NCI-H1930 (cell line): ENCODE measurements at regions not wholly inside any gene's neighbourhood (a gene's known extent, or its start where the extent isn't known, plus 50 kb on each side); places are given as distances from the start of the nearest gene placed in this dataset.

ENCODE experiments used
- DNase-seq, 2 experiments: peaks; one replicate each; lab custom pipeline; 2025; lab: John Stamatoyannopoulos, UW

DNA sequence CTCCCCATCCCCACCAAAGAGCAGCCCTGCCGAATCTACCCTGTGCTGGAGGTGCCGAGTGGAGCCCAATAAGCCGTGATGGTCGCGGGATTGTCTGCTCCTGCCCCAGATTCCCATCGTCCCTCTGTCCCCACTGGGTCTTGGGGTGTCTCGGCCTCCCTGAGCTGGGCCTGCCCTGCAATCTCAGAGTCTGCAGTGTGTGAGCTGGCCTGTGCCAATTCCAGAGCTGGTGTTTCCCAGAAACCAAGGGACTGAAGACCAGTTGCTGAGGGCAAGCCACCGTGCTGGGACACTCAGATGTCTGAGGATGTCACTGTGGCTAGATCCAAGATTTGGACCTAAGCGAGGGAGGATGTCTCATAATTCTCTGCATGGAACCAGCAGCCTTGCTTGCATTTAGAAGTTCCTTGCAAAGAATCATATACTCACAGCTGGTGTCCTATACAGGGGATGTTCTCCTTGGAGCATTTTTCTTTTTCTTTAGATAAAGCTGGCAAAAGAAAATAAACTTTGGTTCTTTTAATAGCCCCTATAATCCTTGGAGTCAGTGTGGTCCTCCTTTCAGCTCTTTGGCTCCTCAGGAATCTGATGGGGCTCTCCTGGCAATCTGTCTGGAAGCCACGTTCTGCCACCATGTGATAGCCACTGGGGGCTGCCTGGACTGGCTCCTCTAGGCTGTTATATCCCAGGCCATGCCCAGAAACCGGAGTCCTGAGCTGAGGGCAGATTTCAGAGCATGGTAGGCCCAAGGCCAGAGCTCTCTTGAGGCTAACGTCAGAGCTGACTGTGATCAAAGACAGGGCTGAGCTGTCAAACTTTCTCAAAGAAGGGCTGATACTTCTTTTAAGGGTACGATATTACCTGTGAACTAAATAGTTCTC lies 140.1 kb upstream of the HAAO start:
- DNase-seq: no peak

DNA sequence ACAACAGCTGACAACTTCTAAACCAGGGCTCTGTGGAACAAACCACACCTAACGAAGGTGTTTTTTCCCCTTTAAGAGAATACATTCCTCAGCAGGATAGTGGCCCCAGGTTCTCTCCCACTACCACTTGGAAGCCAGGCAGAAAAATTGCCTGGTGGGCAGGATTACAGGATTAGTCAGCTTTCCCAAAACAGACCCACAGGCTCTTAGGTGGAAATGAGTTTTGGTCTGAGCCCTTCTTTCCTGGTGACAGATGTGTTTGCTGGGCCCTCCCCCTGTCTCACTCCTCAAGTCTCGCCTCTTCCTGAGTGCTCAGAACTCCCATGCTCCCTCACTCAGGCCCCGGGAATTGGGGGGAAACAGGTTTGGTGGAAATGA lies 139.4 kb upstream of the HAAO start:
- no peak for DNase-seq

DNA sequence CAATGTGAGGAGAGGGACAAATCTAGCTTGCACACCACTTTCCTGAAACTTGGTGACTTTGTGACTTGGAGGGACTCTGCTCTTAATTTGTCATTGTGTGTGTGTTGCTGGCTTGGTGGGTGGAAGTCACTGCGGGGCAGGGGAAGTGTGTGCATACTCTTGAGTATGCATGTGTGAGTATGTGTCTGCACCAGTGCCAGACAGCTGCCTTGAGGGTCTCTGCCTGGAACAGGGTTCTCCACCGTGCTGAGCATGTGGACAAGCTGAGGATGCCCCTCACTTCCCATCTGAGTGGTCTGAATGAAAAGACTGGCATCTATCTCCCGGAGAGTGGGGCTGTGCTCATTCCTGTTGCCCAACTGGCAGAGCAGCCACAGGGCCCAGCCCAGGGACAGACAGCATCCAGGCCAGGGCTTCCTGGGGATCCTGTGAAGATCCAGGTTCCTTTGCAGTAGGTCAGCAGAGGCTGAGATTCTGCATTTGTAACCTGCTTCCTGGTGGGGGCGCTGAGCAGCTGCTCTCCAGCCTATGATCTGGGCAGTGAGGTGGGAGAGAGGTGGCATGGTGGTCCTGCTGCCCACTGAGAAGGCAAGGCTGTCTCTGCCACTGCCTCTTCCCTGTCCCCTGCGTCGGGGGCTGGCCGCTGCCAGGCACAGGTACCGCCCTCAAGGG lies 138.9 kb upstream of the HAAO start:
- DNase-seq: no peak

DNA sequence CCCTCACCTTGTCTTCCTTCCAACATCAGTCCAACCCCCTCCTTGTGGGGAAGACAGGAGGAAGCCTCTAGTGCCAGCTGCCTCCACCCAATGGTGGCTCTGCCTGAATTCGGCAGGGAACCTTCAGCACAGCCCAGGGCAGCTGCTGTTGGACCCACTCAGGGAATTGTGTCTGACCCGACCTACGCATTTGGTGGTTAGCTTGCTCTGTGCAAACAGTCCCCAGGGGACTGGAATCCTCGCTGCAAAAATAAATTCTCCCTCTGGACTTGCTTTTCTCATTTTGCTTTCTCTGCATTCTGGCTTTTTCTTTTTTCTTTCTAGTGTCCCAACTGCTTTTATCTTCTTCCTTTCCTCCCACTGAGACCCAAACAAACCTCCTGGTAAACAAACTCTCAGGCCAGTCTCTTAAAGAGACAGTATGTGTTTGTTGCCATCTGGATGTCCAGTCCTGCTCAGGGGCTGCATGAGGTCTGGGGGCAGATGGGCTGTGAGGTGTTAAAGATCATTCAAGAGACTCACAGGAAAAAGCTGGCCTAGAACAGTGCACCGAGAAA lies 137.7 kb upstream of the HAAO start:
- DNase-seq: no peak

DNA sequence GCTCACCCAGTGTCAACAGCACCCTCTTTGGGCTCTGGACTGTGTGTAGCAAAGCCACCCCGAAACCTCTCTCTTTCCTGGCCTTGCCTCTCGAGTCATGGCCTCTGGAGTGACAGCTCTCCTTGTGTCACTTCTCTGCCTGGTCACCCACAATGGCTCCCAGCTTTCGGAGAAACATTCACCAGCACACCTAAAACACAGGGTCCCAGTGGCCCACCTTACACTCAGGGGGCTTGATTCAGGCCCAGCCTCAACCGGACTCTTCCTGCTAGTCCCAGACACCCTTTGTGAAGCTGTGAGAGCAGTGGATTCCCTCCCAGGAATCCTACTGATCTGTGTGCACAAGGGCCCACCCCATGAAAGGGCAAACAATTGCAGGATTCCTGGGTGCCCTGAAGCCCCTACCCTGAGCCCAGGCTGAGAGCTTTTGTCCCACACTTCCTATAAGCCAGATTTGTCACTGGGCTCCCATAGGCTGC lies 137.2 kb upstream of the HAAO start:
- no peak for DNase-seq

DNA sequence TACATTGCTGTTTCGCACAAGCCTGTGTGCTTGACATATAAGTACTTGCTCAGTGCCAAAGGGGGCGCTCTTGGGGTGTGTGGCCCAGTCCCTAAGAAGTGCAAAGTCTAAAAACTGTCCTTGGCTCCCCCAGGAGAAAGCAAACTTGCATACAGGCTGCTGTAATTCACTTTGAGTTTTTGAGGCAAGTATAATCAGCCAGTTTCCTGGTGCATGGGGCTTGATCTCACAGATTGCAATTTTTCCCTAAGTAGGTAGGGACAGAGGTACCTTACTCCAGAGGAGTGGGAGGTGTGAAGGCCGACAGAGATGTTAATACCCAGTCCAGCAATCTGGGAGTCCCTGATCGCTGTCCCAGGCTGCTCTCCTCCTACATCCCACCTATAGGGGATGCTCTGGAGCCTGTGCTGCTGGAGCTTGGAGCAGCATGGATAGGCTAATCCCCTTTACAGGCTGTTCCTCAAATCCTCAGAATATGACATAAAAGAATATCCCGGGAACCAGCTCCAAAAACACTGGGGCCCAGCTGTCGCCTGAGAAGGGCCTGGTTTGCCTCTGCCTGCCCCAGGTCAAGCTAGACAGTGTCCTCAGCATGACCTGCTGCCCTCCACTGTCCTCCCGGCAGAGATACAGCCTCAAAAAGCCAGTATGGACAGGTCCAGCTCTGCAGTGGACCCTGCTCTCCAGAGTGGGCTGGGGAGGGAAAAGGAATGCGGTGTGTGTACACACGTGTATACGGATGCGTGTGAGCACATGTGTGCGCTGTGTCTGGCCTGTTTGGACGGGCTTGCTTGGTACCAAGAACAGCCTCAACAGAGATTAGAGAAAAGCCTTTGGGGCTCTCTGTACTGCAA lies 136.5 kb upstream of the HAAO start:
- DNase-seq: peak; percentile 39 to 41

DNA sequence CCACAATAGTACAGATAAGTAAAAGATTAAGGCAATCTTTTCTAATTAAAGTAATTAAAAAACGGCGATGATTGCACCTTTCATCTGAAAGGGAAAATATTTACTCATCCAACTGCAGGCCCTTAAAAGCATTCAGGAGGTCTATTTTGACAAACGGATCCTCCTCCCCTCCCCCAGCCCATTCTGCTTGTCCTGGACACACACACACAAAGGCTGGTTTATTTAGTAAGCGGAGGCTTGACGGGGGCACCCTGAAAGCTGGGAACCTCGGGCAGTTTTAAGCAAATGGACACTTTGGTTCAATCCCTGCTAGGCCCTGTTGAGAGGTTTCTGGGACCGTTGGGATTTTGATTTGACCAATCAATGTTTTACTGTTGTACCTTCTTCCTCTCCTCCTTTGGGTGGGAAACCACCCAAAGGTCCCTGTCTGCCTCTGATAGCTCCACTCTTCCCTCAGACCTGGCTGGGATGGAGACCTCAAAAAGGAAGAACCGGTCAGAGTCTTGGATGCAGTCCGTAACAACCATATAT lies 135.8 kb upstream of the HAAO start:
- DNase-seq: peak; percentile 54 to 77

DNA sequence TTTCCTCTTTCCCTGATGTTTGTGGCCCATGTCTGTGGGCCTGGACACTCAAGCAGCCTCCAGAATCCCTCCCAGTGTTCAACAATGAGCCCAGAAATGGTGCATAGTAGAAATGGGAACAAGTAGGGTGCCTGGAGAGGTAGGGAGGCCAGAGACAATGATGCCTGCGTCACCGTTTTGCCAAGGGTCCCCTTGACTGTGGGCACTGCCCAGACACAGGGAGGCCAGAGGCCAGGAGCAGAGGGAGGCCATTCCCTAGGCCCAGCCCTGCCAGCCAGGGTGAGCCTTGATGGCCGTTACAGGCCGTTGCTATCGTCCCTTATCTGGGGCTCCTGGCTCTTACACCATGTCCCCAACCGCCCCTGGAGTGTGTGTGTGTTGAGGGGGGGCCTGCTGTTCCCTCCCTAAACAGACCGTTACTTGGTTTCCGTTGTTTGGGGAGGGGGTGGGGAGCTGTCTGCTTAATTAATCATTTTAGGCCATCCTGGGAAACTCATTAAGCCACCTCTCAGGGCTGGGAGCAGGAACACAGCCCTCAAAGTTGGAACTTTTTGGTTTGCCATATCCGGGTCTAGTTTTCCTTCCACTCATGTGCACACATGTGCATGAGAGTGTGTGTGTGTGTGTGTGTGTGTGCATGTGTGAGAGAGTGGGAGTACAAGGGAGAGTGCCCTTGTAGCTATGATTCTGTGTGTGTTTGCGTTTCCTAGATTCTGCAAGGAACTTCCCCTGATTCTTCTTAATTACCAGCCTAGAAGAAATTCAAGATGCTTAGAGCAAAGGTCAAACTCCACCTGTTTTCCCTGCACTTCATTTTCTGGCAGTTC lies 135.2 kb upstream of the HAAO start:
- DNase-seq: no peak

DNA sequence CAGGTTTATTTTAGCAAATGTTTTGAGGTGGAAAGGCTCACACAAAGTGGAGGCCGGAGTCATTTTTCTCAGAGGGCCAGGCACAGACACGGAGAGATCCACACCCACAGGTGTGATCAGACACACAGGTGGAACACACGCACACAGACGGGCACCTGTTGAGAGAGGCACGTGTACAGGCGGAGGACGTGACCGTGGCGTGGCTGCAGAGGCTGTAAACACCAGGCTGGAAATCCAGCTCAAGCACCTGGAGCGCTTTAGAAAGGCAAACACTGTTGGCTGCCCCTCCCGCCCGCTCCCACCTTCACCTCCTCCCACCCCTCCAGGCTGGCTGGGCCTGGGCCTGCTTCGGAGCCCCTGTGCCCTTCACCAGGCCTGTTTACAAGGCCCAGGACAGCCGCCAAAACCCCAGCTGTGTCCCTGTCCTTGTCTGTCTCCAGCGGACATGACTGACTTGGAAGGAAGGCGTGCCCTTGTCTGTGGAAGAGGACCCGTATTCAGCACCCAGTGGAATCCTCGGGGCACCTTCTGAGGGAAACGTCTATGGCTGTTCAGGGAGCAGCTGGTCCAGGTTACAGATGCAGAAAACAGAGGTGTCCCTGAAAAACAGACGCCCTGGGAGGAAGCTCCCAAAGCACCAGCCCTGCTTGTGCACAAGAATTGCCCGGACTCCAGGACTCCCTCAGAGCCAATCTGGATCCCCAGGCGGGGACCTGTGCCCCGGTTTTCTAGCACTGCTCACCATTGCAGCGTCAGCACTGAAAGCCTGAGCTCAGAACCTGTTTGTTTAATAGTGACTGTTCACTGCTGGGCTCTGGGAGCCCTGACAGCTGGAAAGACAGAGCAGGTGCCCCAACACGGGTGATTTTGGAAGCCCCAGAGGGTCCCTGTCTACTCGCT lies 134.3 kb upstream of the HAAO start:
- DNase-seq: no peak

DNA sequence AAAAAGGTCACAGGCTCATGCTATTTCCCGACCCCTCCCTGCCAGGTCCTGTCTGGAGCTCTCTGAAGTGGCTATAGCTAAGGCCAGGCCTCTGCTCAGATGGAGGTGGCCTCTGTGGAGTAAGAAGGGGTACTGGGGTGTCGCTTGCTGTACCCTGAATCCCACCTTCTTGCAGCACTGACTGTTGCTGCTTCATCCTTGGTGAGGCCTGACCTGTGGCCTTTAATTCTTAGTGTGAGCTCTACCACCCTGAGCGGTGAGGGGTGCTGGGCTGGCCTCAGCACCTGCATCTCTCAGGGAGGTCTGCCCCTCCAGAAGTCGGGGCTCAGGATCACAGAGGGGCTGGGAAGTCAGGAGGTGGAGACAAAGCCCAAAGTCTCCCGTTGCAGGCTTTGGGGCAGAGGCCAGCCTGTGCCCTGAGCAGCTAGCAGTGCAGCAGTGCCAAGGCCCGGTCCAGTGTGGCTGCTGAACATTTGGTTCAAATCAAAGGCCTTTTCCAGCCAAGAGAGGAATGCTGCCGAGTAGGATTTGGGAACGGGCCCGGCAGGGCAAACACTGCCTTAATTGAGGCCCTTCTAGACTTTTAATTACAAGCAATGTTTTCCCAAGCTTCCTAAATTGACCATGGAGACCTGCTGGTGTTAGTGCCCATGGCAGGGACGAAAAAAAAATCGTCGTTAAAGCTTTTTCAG lies 133.5 kb upstream of the HAAO start:
- DNase-seq: no peak

DNA sequence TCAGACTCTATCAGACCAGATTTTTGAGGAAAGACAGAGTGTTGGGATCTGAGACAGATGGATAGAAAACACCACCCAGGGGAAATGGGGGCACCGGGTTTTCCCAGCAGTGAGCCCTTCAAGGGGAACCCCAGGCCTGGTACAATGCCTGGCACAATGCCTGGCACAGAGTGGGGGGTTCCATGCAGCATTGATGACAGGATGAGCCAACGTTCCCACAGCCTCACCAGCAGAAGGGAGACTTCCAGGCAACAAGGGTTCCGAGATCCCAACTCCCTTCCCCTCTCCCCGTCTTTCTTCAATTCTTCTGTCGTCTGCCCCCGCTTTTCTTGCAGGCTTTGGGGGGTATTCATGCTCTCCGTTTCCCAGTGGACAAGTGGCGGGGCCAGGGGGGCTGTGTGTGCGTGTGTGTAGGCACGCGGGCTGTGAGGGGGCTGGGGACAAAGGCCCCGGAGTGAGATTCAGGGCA lies 132.1 kb upstream of the HAAO start:
- no peak for DNase-seq

DNA sequence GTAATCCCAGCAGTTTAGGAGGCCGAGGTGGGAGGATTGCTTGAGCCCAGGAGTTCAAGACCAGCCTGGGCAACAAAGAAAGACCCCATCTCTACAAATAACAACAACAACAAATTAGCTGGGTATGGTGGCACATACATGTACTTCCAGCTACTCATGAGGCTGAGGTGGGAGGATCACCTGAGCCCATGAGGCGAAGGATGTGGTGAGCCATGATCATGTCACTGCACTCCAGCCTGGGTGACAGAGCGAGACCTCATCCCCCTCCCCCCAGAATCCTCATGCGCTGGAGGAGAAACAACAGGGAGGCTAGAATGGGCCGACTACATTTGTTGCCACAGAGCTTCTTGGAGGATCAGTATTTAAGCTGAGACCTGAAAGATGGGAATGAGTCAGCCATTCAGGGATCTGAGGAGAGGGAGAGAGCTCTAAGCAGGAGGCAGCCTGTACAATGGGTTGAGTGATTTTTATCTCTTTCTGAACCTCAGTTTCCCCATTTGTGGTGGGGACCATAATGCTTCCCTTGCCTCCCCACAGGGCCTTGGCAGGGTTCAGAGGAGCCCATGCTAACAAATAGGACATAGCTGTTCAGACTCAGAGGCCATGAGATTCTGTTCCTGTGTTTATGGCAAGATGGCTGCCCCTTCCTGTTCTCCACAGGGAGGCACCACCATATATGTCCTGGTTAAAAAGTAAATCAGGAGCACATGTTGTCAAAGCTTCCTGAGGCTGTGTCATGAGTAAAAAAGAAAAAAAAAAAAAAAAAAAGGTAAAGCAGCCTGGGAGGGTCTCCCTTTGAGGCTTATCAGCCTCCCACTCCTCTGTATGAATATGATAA lies 131.4 kb upstream of the HAAO start:
- DNase-seq: no peak

DNA sequence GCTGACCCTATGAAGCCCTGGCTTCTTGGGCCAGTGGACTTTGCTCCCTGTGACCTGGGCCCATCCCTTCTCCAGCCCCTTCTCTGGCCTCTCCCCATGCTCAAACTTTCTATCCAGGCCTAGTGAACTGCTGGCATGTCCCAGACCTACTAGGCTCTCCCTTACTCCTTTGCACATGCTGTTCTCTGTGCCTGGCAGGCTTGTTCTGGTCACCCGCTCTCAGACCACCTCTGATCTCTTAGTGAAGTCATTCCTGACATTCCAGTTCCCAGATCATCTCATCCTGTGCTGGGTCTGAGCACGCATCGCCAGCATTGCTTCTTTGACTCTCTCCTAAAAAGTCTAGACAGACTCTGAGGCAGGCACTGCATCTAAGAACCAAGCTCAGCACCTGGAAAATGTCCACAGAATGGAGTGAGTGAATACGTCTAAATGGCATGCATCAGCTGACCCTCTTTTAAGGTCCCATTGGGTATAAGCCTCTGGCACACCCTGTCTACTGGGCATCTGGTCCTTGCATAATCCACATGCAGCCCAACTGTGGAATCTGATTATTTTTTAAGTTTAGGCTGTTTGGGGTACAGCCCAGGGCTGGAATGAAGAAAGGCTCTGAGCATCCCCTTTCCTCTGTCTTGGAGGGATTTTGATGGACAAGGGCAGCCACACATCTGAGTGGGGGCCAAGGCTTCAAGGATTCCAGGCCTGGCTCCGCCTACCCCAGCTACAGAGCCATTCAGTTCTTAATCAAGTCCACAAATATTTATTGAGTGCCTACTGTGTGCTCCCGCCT lies 130.6 kb upstream of the HAAO start:
- DNase-seq: no peak

DNA sequence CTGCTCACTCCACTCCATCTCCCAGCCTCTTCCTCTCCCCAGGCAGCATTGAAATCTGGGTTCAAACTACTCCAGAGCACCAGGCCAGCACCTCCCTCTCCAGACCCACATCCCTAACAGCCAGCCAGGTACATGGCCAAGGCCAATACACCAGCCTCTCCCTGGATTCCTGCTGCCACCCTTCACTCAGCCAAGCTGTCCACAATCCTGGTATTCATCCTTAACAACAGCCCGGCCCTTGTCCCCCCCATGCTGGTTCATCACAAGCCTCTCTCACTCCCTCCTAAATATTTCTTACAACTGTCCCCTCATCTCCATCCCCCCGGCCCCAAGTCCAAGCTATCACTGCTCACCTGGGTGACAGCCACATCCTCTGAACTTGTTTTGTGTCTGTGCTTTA lies 129.9 kb upstream of the HAAO start:
- no peak for DNase-seq

DNA sequence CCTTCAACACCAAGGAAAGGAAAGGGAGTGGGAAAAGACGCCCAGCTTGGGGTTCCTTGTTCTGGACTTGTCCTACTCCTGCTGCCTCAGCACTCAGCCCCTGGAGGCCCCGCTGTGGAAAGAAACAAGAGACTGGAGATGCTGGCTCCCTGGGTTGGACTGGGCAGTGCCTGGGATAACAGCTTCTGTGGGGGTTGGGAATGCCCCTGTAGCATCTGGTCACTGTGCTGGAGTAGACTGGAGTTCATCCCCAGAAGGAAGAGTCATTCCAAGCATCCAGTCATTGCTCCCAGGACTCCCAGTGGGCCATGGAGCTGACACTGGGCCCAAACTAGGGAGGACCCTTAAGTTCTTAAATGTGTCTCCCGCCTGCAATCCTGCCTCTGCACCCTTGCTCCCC lies 129.3 kb upstream of the HAAO start:
- DNase-seq: no peak

DNA sequence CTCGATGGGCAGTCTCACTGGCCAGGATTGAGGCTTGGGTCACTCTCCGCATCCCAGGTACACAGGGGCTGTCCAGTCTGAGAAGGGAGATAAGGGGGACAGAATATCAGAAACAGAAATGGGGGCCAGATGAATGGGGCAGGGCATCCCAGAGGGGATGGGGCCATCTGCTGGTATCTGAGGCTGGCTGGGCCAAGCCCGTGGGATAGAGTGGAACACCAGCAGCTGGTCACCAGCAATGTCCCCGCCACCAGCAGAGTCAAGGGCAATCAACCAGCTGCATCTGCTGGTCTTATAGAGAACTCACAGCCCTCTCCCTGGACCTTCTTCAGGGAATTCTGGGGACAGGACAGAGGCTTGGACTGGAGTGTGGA lies 128.8 kb upstream of the HAAO start:
- DNase-seq: no peak

DNA sequence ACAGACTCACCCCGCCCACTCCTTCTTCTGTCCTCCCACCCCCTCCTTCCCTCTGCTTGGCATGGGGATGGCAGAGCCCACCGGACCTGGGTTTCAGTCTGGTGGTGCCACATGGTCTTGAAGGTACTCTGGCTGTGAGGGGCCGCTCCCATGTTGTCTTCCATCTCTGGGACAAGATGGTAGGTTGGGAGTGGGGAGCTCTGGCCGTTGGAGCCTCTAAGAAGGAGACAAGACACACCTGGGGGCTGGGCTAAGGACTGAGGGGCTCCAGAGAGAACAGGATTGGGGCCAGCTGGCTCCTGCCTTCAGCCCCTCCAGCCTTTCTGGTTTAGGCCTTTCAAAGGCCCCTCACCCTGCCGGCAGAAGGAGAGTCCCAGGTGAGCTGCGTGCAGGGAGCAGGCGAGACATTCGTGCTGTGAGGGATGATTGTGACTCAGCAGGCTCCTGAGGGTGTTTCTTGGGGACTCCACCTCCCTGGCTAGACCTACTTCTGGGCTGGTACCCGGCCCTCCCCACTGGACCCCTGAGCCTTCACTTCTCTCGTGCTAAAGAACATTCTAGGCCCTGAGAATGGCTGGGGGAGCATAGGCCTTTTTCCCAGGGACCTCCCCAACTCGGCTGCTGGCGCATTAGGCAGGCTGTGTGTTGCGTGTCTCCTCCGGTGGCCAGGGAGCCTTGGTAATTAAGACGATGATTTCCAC lies 128.2 kb upstream of the HAAO start:
- DNase-seq: no peak
